ENCODE measurements at regions not wholly inside any gene's neighbourhood (a gene's known extent, or its start where the extent isn't known, plus 50 kb on each side); places are given as distances from the start of the nearest gene placed in this dataset.

DNA sequence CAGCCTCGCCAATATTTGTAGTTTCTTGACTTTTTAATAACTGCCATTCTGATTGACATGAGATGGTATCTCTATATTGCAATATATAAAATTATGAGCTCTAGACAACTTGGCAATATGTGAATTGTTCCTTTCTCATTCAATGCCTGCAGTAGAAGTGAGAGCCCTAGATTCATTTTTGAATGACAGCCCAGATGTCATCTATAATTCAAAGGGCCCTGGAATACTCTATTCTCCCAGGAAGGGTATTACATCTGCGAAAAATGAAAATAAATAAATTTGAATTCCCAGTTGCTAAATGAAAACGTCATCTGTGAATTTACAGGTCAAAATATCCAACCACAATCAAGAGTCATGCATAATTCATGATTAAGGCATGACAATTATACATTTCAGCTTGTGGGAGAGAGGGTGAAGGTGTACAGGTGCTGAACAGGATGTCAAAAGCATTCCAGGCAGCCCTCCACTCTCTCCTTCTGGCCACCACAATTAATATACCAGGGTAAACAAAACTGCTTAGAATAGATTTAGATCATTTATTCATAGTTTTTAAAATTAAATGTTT is 1147.3 kb downstream of the XPNPEP1 start:
- Histone ChIP-seq H3K4me1 (ENCODE audit: control insufficient read depth in 2 of 2, insufficient read depth in 2 of 2, low read length in 2 of 2) (no peaks in the 10 kb centered on the region), H3K4me3 (ENCODE audit: low read length in 2 of 2) (no peak overlapping the region), H3K27me3 (ENCODE audit: control insufficient read depth in 2 of 2, insufficient read depth in 1 of 2, low read length in 1 of 2) (no peaks in the 10 kb centered on the region), H3K36me3 (ENCODE audit: control insufficient read depth in 2 of 2, insufficient read depth in 2 of 2, low read length in 1 of 2) (no peaks in the 10 kb centered on the region), H3K27ac (ENCODE audit: low read depth in 1 of 2, low read length in 1 of 2) (no peak overlapping the region), H3K9me3 (ENCODE audit: control insufficient read depth in 2 of 2, insufficient read depth in 1 of 2, low read length in 1 of 2) (no peaks in the 10 kb centered on the region)
- WGBS: 82% methylated on average over 3 of the region's 3 CpGs
- DNase-seq (ENCODE audit: low read depth in 6 of 9, low spot score in 9 of 9): no peak

DNA sequence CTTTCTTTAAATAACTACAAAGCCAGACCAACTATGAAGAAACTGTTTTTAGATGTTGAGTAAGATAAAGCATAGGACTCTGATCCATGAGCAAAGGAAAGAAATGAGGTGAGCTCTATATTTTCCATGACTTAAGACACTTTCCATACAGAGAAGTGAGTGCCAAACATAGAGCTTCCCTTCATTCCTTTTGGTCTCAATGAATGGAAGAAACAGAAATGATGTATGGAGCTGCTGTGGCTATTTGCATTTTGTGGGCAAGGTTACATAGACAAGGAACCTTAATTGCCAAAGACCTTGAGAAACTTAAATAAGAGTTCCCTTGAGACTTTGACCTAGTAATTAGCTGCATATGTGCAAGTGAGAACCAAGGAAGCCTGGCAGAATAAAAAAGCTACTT is 1152.2 kb downstream of the XPNPEP1 start:
- Histone ChIP-seq H3K4me3 (ENCODE audit: low read length in 2 of 2) (no peak overlapping the region), H3K9me3 (ENCODE audit: control insufficient read depth in 2 of 2, insufficient read depth in 1 of 2, low read length in 1 of 2) (no peaks in the 10 kb centered on the region), H3K27ac (ENCODE audit: low read depth in 1 of 2, low read length in 1 of 2) (no peak overlapping the region), H3K4me1 (ENCODE audit: control insufficient read depth in 2 of 2, insufficient read depth in 2 of 2, low read length in 2 of 2) (no peaks in the 10 kb centered on the region), H3K27me3 (ENCODE audit: control insufficient read depth in 2 of 2, insufficient read depth in 1 of 2, low read length in 1 of 2) (no peaks in the 10 kb centered on the region), H3K36me3 (ENCODE audit: control insufficient read depth in 2 of 2, insufficient read depth in 2 of 2, low read length in 1 of 2) (no peaks in the 10 kb centered on the region)
- DNase-seq (ENCODE audit: low read depth in 6 of 9, low spot score in 9 of 9): no peak

DNA sequence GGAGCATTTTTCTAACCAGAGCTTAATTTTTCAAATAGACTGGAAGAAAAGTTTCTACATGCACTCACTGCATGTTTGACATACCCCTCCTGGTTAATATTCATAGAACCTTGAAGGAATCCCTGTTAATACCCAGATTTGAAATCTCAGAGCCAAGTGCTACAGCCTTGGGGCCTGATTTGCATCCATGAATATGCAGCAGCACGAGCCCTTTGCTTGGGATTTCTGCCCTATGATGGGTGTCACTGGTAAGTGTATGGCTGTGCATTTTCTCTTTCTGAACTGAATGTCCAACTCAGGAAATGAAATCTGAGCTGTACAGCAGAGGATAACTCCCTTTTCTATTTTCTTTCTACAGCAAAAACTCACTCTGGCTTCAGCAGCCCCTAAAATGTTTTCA is 1157.5 kb downstream of the XPNPEP1 start:
- no peaks in the 10 kb centered on the region for H3K4me1 ChIP-seq (ENCODE audit: control insufficient read depth in 2 of 2, insufficient read depth in 2 of 2, low read length in 2 of 2)
- no peaks in the 10 kb centered on the region for H3K27me3 ChIP-seq (ENCODE audit: control insufficient read depth in 2 of 2, insufficient read depth in 1 of 2, low read length in 1 of 2)
- WGBS: 71% methylated on average over 1 of the region's 1 CpG
- DNase-seq (ENCODE audit: low read depth in 6 of 9, low spot score in 9 of 9): no peak
- H3K36me3 ChIP-seq (ENCODE audit: control insufficient read depth in 2 of 2, insufficient read depth in 2 of 2, low read length in 1 of 2): no peaks in the 10 kb centered on the region
- no peak overlapping the region for H3K4me3 ChIP-seq (ENCODE audit: low read length in 2 of 2)
- no peak overlapping the region for H3K27ac ChIP-seq (ENCODE audit: low read depth in 1 of 2, low read length in 1 of 2)
- no peaks in the 10 kb centered on the region for H3K9me3 ChIP-seq (ENCODE audit: control insufficient read depth in 2 of 2, insufficient read depth in 1 of 2, low read length in 1 of 2)

DNA sequence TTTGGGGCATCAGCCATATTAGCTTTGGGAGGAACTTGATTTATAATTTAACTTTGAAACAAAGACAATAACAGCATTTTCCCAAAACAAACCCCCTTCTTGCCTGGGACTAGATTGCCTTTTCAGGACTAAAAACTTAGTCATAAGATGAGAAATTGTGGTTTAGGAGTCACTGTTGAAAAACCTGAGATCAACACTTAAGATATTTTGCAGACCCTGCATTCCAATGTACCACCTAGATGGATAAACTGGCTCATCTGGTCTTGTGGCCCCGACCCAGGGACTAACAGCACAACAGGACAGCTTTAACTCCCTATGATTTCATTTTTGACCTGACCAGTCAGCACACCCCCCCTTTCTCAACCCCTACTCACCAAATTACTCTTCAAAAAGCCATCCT is 1165.4 kb downstream of the XPNPEP1 start:
- no peak overlapping the region for H3K27ac ChIP-seq (ENCODE audit: low read depth in 1 of 2, low read length in 1 of 2)
- no peak for DNase-seq (ENCODE audit: low read depth in 6 of 9, low spot score in 9 of 9)
- no peaks in the 10 kb centered on the region for H3K4me1 ChIP-seq (ENCODE audit: control insufficient read depth in 2 of 2, insufficient read depth in 2 of 2, low read length in 2 of 2)
- WGBS: 77% methylated on average over 1 of the region's 1 CpG
- no peaks in the 10 kb centered on the region for H3K27me3 ChIP-seq (ENCODE audit: control insufficient read depth in 2 of 2, insufficient read depth in 1 of 2, low read length in 1 of 2)
- no peak overlapping the region for H3K4me3 ChIP-seq (ENCODE audit: low read length in 2 of 2)
- no peaks in the 10 kb centered on the region for H3K9me3 ChIP-seq (ENCODE audit: control insufficient read depth in 2 of 2, insufficient read depth in 1 of 2, low read length in 1 of 2)
- no peaks in the 10 kb centered on the region for H3K36me3 ChIP-seq (ENCODE audit: control insufficient read depth in 2 of 2, insufficient read depth in 2 of 2, low read length in 1 of 2)

DNA sequence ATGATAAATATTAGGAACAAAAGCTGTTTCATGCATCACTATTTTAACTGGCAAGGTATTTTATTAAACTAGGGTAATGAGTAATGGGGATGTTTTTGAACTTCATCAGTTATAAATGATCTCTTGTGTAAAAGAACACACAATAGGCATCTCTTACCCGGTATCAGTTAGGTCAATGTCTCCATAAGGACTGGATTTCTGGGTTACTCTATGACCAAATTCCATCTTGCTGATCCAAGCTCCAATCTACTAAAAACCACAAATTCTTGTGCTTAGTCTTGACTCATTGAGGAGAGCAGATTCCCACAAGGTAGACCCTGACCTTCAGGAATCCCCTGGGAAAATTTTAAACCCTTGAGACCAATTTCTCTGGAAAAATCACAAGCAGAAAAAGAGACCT is 1167.7 kb downstream of the XPNPEP1 start:
- no peaks in the 10 kb centered on the region for H3K9me3 ChIP-seq (ENCODE audit: control insufficient read depth in 2 of 2, insufficient read depth in 1 of 2, low read length in 1 of 2)
- 86% methylated on average over 1 of the region's 1 CpG for WGBS

DNA sequence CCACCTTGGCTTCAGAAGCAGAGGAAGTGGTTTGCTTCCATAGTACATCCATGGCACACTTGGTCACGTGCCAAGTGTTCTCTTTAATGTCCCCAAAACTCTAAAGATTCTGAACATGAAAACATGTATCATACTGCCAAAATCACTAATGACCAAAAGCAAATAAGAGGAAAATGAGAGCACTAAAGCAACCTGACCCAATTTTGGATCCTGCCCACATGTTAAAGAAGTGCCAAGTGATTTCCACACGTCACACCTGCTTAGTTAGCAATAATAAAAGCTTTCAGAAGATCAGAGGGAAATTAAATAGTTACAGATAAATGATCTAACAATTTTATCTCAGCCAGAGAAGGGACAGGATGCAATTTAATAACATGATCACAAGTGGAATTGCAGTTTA is 1170.0 kb downstream of the XPNPEP1 start:
- H3K27me3 ChIP-seq (ENCODE audit: control insufficient read depth in 2 of 2, insufficient read depth in 1 of 2, low read length in 1 of 2): no peaks in the 10 kb centered on the region
- H3K4me1 ChIP-seq (ENCODE audit: control insufficient read depth in 2 of 2, insufficient read depth in 2 of 2, low read length in 2 of 2): no peaks in the 10 kb centered on the region
- H3K4me3 ChIP-seq (ENCODE audit: low read length in 2 of 2): no peak overlapping the region
- H3K27ac ChIP-seq (ENCODE audit: low read depth in 1 of 2, low read length in 1 of 2): no peak overlapping the region
- 62% methylated on average over 2 of the region's 2 CpGs for WGBS
- no peak for DNase-seq (ENCODE audit: low read depth in 6 of 9, low spot score in 9 of 9)
- H3K9me3 ChIP-seq (ENCODE audit: control insufficient read depth in 2 of 2, insufficient read depth in 1 of 2, low read length in 1 of 2): no peaks in the 10 kb centered on the region
- no peaks in the 10 kb centered on the region for H3K36me3 ChIP-seq (ENCODE audit: control insufficient read depth in 2 of 2, insufficient read depth in 2 of 2, low read length in 1 of 2)

More for the DNA sequence above, 1167.7 kb downstream of the XPNPEP1 start:
- Histone ChIP-seq H3K36me3 (ENCODE audit: control insufficient read depth in 2 of 2, insufficient read depth in 2 of 2, low read length in 1 of 2) (no peaks in the 10 kb centered on the region), H3K27ac (ENCODE audit: low read depth in 1 of 2, low read length in 1 of 2) (no peak overlapping the region), H3K27me3 (ENCODE audit: control insufficient read depth in 2 of 2, insufficient read depth in 1 of 2, low read length in 1 of 2) (no peaks in the 10 kb centered on the region), H3K4me3 (ENCODE audit: low read length in 2 of 2) (no peak overlapping the region), H3K4me1 (ENCODE audit: control insufficient read depth in 2 of 2, insufficient read depth in 2 of 2, low read length in 2 of 2) (no peaks in the 10 kb centered on the region)
- no peak for DNase-seq (ENCODE audit: low read depth in 6 of 9, low spot score in 9 of 9)

DNA sequence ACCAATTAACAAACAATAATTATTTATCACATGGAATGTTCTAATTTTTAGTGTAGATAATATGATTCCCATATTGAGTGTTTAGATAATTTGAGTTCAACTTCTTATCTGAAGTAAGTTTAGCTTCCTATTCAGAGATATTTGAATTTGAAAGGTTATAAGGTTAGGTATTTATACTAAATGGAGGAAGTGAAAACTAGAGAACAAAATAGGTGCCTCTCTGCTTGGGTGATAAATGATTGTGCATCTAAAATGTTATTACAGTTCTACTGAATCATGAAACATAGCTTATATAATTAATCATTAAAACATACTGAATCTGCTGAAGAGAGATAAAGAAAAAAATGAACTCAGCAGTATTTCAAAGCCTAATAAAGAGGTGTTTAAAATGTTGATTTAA is 1174.3 kb downstream of the XPNPEP1 start:
- Histone ChIP-seq H3K36me3 (ENCODE audit: control insufficient read depth in 2 of 2, insufficient read depth in 2 of 2, low read length in 1 of 2) (no peaks in the 10 kb centered on the region), H3K4me3 (ENCODE audit: low read length in 2 of 2) (no peak overlapping the region), H3K27ac (ENCODE audit: low read depth in 1 of 2, low read length in 1 of 2) (no peak overlapping the region), H3K27me3 (ENCODE audit: control insufficient read depth in 2 of 2, insufficient read depth in 1 of 2, low read length in 1 of 2) (no peaks in the 10 kb centered on the region), H3K9me3 (ENCODE audit: control insufficient read depth in 2 of 2, insufficient read depth in 1 of 2, low read length in 1 of 2) (no peaks in the 10 kb centered on the region), H3K4me1 (ENCODE audit: control insufficient read depth in 2 of 2, insufficient read depth in 2 of 2, low read length in 2 of 2) (no peaks in the 10 kb centered on the region)
- no peak for DNase-seq (ENCODE audit: low read depth in 6 of 9, low spot score in 9 of 9)

DNA sequence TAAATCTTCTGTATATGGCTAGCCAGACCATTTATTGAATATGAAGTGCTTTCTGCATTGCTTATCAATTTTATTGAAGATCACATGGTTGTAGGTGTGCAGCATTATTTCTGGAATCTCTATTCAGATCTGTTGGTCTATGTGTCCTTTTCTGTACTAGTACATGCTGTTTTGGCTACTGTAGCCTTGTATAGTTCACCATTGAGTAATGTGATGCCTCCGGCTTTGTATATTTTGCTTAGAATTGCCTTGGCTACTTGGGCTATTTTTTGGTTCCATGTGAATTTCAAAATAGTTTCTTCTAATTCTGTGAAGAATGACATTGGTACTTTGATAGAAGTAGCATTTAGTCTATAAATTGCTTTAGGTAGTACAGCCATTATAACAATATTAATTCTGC is 1187.2 kb downstream of the XPNPEP1 start:
- no peak for DNase-seq (ENCODE audit: low read depth in 6 of 9, low spot score in 9 of 9)
- no peaks in the 10 kb centered on the region for H3K27me3 ChIP-seq (ENCODE audit: control insufficient read depth in 2 of 2, insufficient read depth in 1 of 2, low read length in 1 of 2)
- WGBS: 96% methylated on average over 1 of the region's 1 CpG
- no peaks in the 10 kb centered on the region for H3K4me1 ChIP-seq (ENCODE audit: control insufficient read depth in 2 of 2, insufficient read depth in 2 of 2, low read length in 2 of 2)
- no peaks in the 10 kb centered on the region for H3K36me3 ChIP-seq (ENCODE audit: control insufficient read depth in 2 of 2, insufficient read depth in 2 of 2, low read length in 1 of 2)
- H3K4me3 ChIP-seq (ENCODE audit: low read length in 2 of 2): no peak overlapping the region
- no peak overlapping the region for H3K27ac ChIP-seq (ENCODE audit: low read depth in 1 of 2, low read length in 1 of 2)
- peaks cover 0 to 4% of the 10 kb centered on the region in 2 donors for H3K9me3 ChIP-seq (ENCODE audit: control insufficient read depth in 2 of 2, insufficient read depth in 1 of 2, low read length in 1 of 2)

DNA sequence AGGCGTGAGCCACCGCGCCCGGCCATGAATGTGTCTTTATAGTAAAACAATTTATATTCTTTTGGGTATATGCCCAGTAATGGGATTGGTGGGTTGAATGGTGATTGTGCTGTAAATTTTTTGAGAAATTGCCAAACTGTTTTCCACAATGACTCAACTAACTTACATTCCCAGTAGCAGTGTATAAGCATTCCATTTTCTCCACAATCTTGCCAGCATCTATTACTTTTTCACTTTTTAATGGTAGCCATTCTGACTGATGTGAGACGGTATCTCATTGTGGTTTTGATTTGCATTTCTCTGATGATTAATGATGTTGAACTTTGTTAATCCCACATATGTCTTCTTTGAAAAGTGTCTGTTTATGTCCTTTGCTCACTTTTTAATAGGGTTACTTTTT is 1187.9 kb downstream of the XPNPEP1 start:
- WGBS: 96% methylated on average over 5 of the region's 5 CpGs
- no peak for DNase-seq (ENCODE audit: low read depth in 6 of 9, low spot score in 9 of 9)
- no peaks in the 10 kb centered on the region for H3K9me3 ChIP-seq (ENCODE audit: control insufficient read depth in 2 of 2, insufficient read depth in 1 of 2, low read length in 1 of 2)
- H3K4me3 ChIP-seq (ENCODE audit: low read length in 2 of 2): no peak overlapping the region
- no peaks in the 10 kb centered on the region for H3K4me1 ChIP-seq (ENCODE audit: control insufficient read depth in 2 of 2, insufficient read depth in 2 of 2, low read length in 2 of 2)
- H3K36me3 ChIP-seq (ENCODE audit: control insufficient read depth in 2 of 2, insufficient read depth in 2 of 2, low read length in 1 of 2): no peaks in the 10 kb centered on the region
- no peak overlapping the region for H3K27ac ChIP-seq (ENCODE audit: low read depth in 1 of 2, low read length in 1 of 2)
- H3K27me3 ChIP-seq (ENCODE audit: control insufficient read depth in 2 of 2, insufficient read depth in 1 of 2, low read length in 1 of 2): no peaks in the 10 kb centered on the region

DNA sequence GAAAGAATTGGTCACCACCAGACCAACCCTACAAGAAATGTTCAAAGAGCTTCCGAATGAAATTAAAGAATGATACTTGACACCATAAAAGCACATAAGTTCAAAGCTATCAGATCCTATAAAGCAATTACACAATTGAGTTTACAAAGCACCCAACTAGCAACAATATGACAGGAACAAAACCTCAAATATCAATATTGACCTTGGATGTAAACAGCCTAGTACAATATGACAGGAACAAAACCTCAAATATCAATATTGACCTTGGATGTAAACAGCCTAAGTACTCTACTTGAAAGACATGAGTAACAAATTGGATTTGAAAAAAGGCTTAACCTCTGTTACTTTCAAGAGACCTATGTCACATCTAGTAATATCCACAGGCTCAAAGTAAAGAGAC is 1201.4 kb downstream of the XPNPEP1 start:
- Histone ChIP-seq H3K4me3 (ENCODE audit: low read length in 2 of 2) (no peak overlapping the region), H3K9me3 (ENCODE audit: control insufficient read depth in 2 of 2, insufficient read depth in 1 of 2, low read length in 1 of 2) (no peaks in the 10 kb centered on the region), H3K4me1 (ENCODE audit: control insufficient read depth in 2 of 2, insufficient read depth in 2 of 2, low read length in 2 of 2) (no peaks in the 10 kb centered on the region), H3K36me3 (ENCODE audit: control insufficient read depth in 2 of 2, insufficient read depth in 2 of 2, low read length in 1 of 2) (no peaks in the 10 kb centered on the region), H3K27ac (ENCODE audit: low read depth in 1 of 2, low read length in 1 of 2) (no peak overlapping the region), H3K27me3 (ENCODE audit: control insufficient read depth in 2 of 2, insufficient read depth in 1 of 2, low read length in 1 of 2) (no peaks in the 10 kb centered on the region)
- DNase-seq (ENCODE audit: low read depth in 6 of 9, low spot score in 9 of 9): no peak
- WGBS: 96% methylated on average over 1 of the region's 1 CpG
